Activated CD8-positive, alpha-beta memory T cell treated with anti-CD3 and anti-CD28 coated beads for 24 hours (primary cell): ENCODE measurements at regions not wholly inside any gene's neighbourhood (a gene's known extent, or its start where the extent isn't known, plus 50 kb on each side); places are given as distances from the start of the nearest gene placed in this dataset.

Experiments
- DNase-seq: peaks from one replicate; pipeline ENCODE4 v3.0.0-alpha.2; 2020

GRCh38 chr14:73780896-73781295 is 66.7 kb upstream of the PNMA1 start:
- DNase-seq = no peak

GRCh38 chr14:73780391-73780790 is 66.2 kb upstream of the PNMA1 start:
- DNase-seq = no peak

- DNase-seq = no peak
Measured at GRCh38 chr14:73778736-73779135, 64.6 kb upstream of the PNMA1 start.

GRCh38 chr14:73777420-73777819 is 63.2 kb upstream of the PNMA1 start:
- DNase-seq = no peak

GRCh38 chr14:73776194-73776537 is 62.0 kb upstream of the PNMA1 start:
- no peak for DNase-seq

- DNase-seq = no peak
Measured at GRCh38 chr14:73775339-73776193, 61.4 kb upstream of the PNMA1 start.

- DNase-seq = no peak
Measured at GRCh38 chr14:73774671-73775070, 60.5 kb upstream of the PNMA1 start.

GRCh38 chr14:73774241-73774570 is 60.0 kb upstream of the PNMA1 start:
- no peak for DNase-seq

- DNase-seq = no peak
Measured at GRCh38 chr14:73773441-73774240, 59.5 kb upstream of the PNMA1 start.

- peak; percentile 88 for DNase-seq
Measured at GRCh38 chr14:73771848-73772638, 57.9 kb upstream of the PNMA1 start.

GRCh38 chr14:73770977-73771847 is 57.0 kb upstream of the PNMA1 start:
- no peak for DNase-seq

- DNase-seq = no peak
Measured at GRCh38 chr14:73768107-73768506, 53.9 kb upstream of the PNMA1 start.

- DNase-seq = no peak
Measured at GRCh38 chr14:73764406-73765280, 50.5 kb upstream of the PNMA1 start.
